ENCODE measurements at regions not wholly inside any gene's neighbourhood (a gene's known extent, or its start where the extent isn't known, plus 50 kb on each side); places are given as distances from the start of the nearest gene placed in this dataset.

GRCh38 chr4:164615964-164616363 is 138.0 kb upstream of the SMIM31 start:
- H3K27ac ChIP-seq, result no peak overlapping the region
- no peak for TF ChIP-seq CTCF (conservative IDR thresholded peaks at IDR 0.05)

- no peak overlapping the region for H3K27ac ChIP-seq
- TF ChIP-seq CTCF (conservative IDR thresholded peaks at IDR 0.05), result no peak
Observed at GRCh38 chr4:164616961-164617360, 137.0 kb upstream of the SMIM31 start.

GRCh38 chr4:164617426-164617825 is 136.5 kb upstream of the SMIM31 start:
- no peak overlapping the region for H3K27ac ChIP-seq
- TF ChIP-seq CTCF (conservative IDR thresholded peaks at IDR 0.05), result no peak

- no peak overlapping the region for H3K27ac ChIP-seq
- TF ChIP-seq CTCF (conservative IDR thresholded peaks at IDR 0.05), result no peak
Observed at GRCh38 chr4:164617911-164618310, 136.0 kb upstream of the SMIM31 start.

- no peak overlapping the region for H3K27ac ChIP-seq
- no peak for TF ChIP-seq CTCF (conservative IDR thresholded peaks at IDR 0.05)
Observed at GRCh38 chr4:164621886-164622521, 131.9 kb upstream of the SMIM31 start.

GRCh38 chr4:164623099-164623498 is 130.8 kb upstream of the SMIM31 start:
- TF ChIP-seq CTCF (conservative IDR thresholded peaks at IDR 0.05), result no peak
- no peak overlapping the region for H3K27ac ChIP-seq

- no peak for TF ChIP-seq CTCF (conservative IDR thresholded peaks at IDR 0.05)
- no peak overlapping the region for H3K27ac ChIP-seq
Observed at GRCh38 chr4:164639001-164639400, 114.9 kb upstream of the SMIM31 start.

Measured in VCaP (cell line).